SK-N-SH (cell line): ENCODE measurements at regions not wholly inside any gene's neighbourhood (a gene's known extent, or its start where the extent isn't known, plus 50 kb on each side); places are given as distances from the start of the nearest gene placed in this dataset.

Experiments
- CTCF ChIA-PET: fragments of 300-600, 350-600 bp; formaldehyde crosslinking; extraction: SDS; loops from one replicate; lab custom pipeline; 2021; lab: Yijun Ruan, JAX
- POLR2A ChIA-PET: fragments of 350-600 bp; sonication (Branson Sonifier 250); formaldehyde crosslinking; extraction: SDS; loops from one replicate; lab custom pipeline; 2020; ENCODE audit warnings: antibody characterized with exemption, inconsistent platforms; lab: Yijun Ruan, JAX
- DNase-seq: peaks from one replicate; pipeline ENCODE4 v3.0.0; 2012
- H2AFZ ChIP-seq: fragments of 200-600 bp; sonication (generic); 2 replicates; pipeline ENCODE4 v1.8.1; 2016; ENCODE audit warnings: antibody characterized with exemption, mild to moderate bottlenecking, low read depth
- H3F3A ChIP-seq: fragments of 200-600 bp; sonication (generic); replicated peaks from 2 replicates; pipeline ENCODE3; 2016; ENCODE audit warnings: antibody characterized with exemption, mild to moderate bottlenecking; ENCODE audit not compliant: insufficient read depth
- H3K27ac ChIP-seq, 2 experiments: fragments of 200-500 bp in 1 of 2; fragments of 200-600 bp in 1 of 2; sonication (Bioruptor generic) in 1 of 2; sonication (generic), shearing (Covaris generic) in 1 of 2; 2 replicates each; pipeline versions ENCODE4 v1.5.1 to v1.6.1; 2014 to 2016; ENCODE audit warnings: low read depth in 2 of 2, inconsistent platforms in 1 of 2, low read length in 1 of 2, mild to moderate bottlenecking in 1 of 2, mixed read lengths in 1 of 2
- H3K27me3 ChIP-seq: fragments of 200-600 bp; sonication (generic), shearing (Covaris generic); 2 replicates; pipeline ENCODE4 v1.6.1; 2016; ENCODE audit warnings: mixed run types; ENCODE audit not compliant: insufficient read depth
- H3K36me3 ChIP-seq, 2 experiments: fragments of 200-500 bp in 1 of 2; fragments of 200-600 bp in 1 of 2; sonication (Bioruptor generic) in 1 of 2; sonication (generic) in 1 of 2; replicated peaks in 1 of 2; 2 replicates each; pipeline versions ENCODE3 to v1.5.1; 2014 to 2016; ENCODE audit warnings: low read length in 1 of 2, mild to moderate bottlenecking in 1 of 2; ENCODE audit not compliant: insufficient read depth in 2 of 2, control insufficient read depth in 1 of 2
- H3K4me1 ChIP-seq, 2 experiments: fragments of 200-500 bp in 1 of 2; fragments of 200-600 bp in 1 of 2; sonication (Bioruptor generic) in 1 of 2; sonication (generic), shearing (Covaris generic) in 1 of 2; 2 replicates each; pipeline versions ENCODE4 v1.5.1 to v1.6.1; 2014 to 2016; ENCODE audit warnings: low read depth in 1 of 2, low read length in 1 of 2, mixed run types in 1 of 2; ENCODE audit not compliant: insufficient read depth in 2 of 2, control insufficient read depth in 1 of 2
- H3K4me2 ChIP-seq: fragments of 200-600 bp; sonication (generic), shearing (Covaris generic); 2 replicates; pipeline ENCODE4 v1.6.1; 2017; ENCODE audit warnings: mixed run types
- H3K4me3 ChIP-seq, 2 experiments: fragments of 200-500 bp in 1 of 2; fragments of 200-600 bp in 1 of 2; sonication (Bioruptor generic) in 1 of 2; sonication (generic), shearing (Covaris generic) in 1 of 2; 2 replicates each; pipeline versions ENCODE4 v1.5.1 to v1.8.1; 2014 to 2016; ENCODE audit warnings: low read depth in 2 of 2, inconsistent platforms in 1 of 2, low read length in 1 of 2, mild to moderate bottlenecking in 1 of 2, mixed read lengths in 1 of 2, moderate library complexity in 1 of 2
- H3K79me2 ChIP-seq: fragments of 200-600 bp; sonication (generic); 2 replicates; pipeline ENCODE4 v1.8.1; 2017; ENCODE audit warnings: mild to moderate bottlenecking; ENCODE audit not compliant: insufficient read depth
- H3K9ac ChIP-seq: fragments of 200-600 bp; sonication (generic); 2 replicates; pipeline ENCODE4 v1.6.1; 2017; ENCODE audit warnings: mixed run types
- H3K9me2 ChIP-seq: fragments of 200-600 bp; sonication (generic); 2 replicates; pipeline ENCODE4 v1.6.1; 2017; ENCODE audit warnings: mixed run types
- H3K9me3 ChIP-seq: fragments of 200-600 bp; sonication (generic); 2 replicates; pipeline ENCODE4 v1.6.1; 2017; ENCODE audit warnings: mixed run types, mild to moderate bottlenecking, moderate library complexity
- H4K20me1 ChIP-seq: fragments of 200-600 bp; sonication (generic); 2 replicates; pipeline ENCODE4 v1.6.1; 2017; ENCODE audit warnings: mild to moderate bottlenecking, mixed run types; ENCODE audit not compliant: insufficient read depth
- CHD2 ChIP-seq: fragments of 150-350 bp; IDR thresholded peaks from 2 replicates; pipeline ENCODE4 v1.6.1; 2018; ENCODE audit warnings: low read length; ENCODE audit not compliant: partially characterized antibody
- ELF1 ChIP-seq: IDR thresholded peaks from 2 replicates; pipeline ENCODE4 v1.4.0; 2012
- EZH2phosphoT487 ChIP-seq: fragments of 200-600 bp; sonication (generic); IDR thresholded peaks from 2 replicates; pipeline ENCODE4 v1.6.1; 2017; ENCODE audit warnings: low read depth, mixed run types, mild to moderate bottlenecking, antibody characterized with exemption, moderate library complexity, borderline replicate concordance
- FOXM1 ChIP-seq: IDR thresholded peaks from 2 replicates; pipeline ENCODE4 v1.4.0; 2012; ENCODE audit warnings: low read depth, mild to moderate bottlenecking
- MEF2A ChIP-seq: IDR thresholded peaks from 2 replicates; pipeline ENCODE4 v1.4.0; 2012; ENCODE audit warnings: low read depth, borderline replicate concordance
- MXI1 ChIP-seq: IDR thresholded peaks from 2 replicates; pipeline ENCODE4 v1.6.1; 2012; ENCODE audit warnings: mild to moderate bottlenecking, low read depth, low read length, improper control_type of control experiment
- RAD21 ChIP-seq: IDR thresholded peaks from 2 replicates; pipeline ENCODE4 v1.6.1; 2012; ENCODE audit warnings: mild to moderate bottlenecking, low read length
- RCOR1 ChIP-seq: fragments of 150-350 bp; IDR thresholded peaks from 2 replicates; pipeline ENCODE4 v1.6.1; 2017; ENCODE audit warnings: antibody characterized with exemption, low read length
- RXRA ChIP-seq: IDR thresholded peaks from 2 replicates; pipeline ENCODE4 v1.4.0; 2012; ENCODE audit warnings: low read depth, mild to moderate bottlenecking, borderline replicate concordance
- SIN3A ChIP-seq: IDR thresholded peaks from 2 replicates; pipeline ENCODE4 v1.6.1; 2012; ENCODE audit warnings: low read depth, mild to moderate bottlenecking, low read length, moderate library complexity, borderline replicate concordance
- TAF1 ChIP-seq: IDR thresholded peaks from 2 replicates; pipeline ENCODE4 v1.6.1; 2012; ENCODE audit warnings: low read depth, mild to moderate bottlenecking, low read length, moderate library complexity, borderline replicate concordance
- TEAD4 ChIP-seq: IDR thresholded peaks from 2 replicates; pipeline ENCODE4 v1.4.0; 2012; ENCODE audit warnings: mild to moderate bottlenecking, borderline replicate concordance; ENCODE audit not compliant: insufficient read depth
- YY1 ChIP-seq: IDR thresholded peaks from 2 replicates; pipeline ENCODE4 v1.4.0; 2012; ENCODE audit warnings: low read depth, mild to moderate bottlenecking
- WGBS: methylation state at CpG from one replicate; pipeline ENCODE4 v1.1.6; 2017; ENCODE audit warnings: low lambda C conversion rate; 5-methylcytosine and 5-hydroxymethylcytosine counted together
- TF ChIP-seq, protein P1 (sequence below): IDR thresholded peaks from 2 replicates; pipeline ENCODE4 v1.6.1; 2012; ENCODE audit warnings: mild to moderate bottlenecking, low read depth, low read length, moderate library complexity
- TF ChIP-seq, protein P2 (sequence below): fragments of 150-350 bp; IDR thresholded peaks from 2 replicates; pipeline ENCODE4 v1.6.1; 2016; ENCODE audit warnings: mild to moderate bottlenecking, low read depth, low read length

DNA sequence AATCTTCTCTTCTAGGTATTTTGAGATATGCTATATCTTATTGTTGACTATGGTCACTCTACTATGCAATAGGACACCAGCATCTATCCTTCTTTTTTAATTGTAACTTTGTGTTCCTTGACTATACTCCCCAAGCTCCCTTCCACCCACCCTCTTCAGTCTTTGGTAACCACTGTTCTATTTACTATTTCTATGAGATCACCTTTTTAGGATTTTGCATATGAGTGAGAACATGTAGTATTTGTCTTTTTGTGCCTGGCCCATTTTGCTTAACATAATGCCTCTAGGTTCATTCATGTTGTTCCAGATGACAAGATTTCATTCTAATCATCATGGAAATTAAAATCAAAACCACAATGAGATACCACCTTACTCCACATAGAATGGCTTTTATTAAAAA is 63.3 kb upstream of the BANK1 start:
- ChIA-PET CTCF (no interaction called here), POLR2A (no interaction called here)
- no peaks in the 10 kb centered on the region for H3F3A ChIP-seq

DNA sequence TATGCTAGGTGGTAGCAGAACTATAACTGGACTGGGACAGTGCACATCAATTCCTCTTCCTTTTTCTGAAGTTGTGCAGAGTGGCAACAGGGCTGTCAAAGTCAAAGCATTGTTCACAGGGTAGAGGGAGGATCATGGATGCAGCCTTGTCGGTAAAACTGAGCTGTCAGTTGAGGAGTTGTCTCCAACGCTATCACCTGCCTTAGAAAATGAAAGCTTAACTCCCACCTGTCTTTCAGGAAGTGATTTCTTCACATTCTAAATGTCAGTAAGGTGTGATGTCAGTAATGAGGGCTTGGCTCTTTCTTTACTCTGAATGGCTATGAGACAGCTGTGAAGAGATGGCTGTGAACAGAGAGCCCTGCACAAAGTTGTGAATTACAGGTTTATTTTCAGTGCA is 66.4 kb upstream of the BANK1 start:
- Histone ChIP-seq H3K9me3 (no peaks in the 10 kb centered on the region), H3K4me3 (no peak overlapping the region), H4K20me1 (no peaks in the 10 kb centered on the region), H3K9me2 (no peaks in the 10 kb centered on the region), H3F3A (no peaks in the 10 kb centered on the region), H3K79me2 (no peaks in the 10 kb centered on the region), H3K9ac (no peak overlapping the region), H3K27ac (no peak overlapping the region), H3K36me3 (no peaks in the 10 kb centered on the region), H2AFZ (no peak overlapping the region), H3K4me2 (no peak overlapping the region), H3K27me3 (no peaks in the 10 kb centered on the region), H3K4me1 (no peaks in the 10 kb centered on the region; a peak in 1 of 4 replicates)
- WGBS, result 100% methylated on average over 2 of the region's 2 CpGs
- DNase-seq, result no peak
- ChIA-PET CTCF (no interaction called here), POLR2A (no interaction called here)
- TF ChIP-seq, protein P1, sequence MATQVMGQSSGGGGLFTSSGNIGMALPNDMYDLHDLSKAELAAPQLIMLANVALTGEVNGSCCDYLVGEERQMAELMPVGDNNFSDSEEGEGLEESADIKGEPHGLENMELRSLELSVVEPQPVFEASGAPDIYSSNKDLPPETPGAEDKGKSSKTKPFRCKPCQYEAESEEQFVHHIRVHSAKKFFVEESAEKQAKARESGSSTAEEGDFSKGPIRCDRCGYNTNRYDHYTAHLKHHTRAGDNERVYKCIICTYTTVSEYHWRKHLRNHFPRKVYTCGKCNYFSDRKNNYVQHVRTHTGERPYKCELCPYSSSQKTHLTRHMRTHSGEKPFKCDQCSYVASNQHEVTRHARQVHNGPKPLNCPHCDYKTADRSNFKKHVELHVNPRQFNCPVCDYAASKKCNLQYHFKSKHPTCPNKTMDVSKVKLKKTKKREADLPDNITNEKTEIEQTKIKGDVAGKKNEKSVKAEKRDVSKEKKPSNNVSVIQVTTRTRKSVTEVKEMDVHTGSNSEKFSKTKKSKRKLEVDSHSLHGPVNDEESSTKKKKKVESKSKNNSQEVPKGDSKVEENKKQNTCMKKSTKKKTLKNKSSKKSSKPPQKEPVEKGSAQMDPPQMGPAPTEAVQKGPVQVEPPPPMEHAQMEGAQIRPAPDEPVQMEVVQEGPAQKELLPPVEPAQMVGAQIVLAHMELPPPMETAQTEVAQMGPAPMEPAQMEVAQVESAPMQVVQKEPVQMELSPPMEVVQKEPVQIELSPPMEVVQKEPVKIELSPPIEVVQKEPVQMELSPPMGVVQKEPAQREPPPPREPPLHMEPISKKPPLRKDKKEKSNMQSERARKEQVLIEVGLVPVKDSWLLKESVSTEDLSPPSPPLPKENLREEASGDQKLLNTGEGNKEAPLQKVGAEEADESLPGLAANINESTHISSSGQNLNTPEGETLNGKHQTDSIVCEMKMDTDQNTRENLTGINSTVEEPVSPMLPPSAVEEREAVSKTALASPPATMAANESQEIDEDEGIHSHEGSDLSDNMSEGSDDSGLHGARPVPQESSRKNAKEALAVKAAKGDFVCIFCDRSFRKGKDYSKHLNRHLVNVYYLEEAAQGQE, result no peak
- TF ChIP-seq CHD2, result no peak
- no peak for TF ChIP-seq SIN3A
- no peak for TF ChIP-seq MEF2A
- no peak for TF ChIP-seq YY1
- no peak for TF ChIP-seq FOXM1
- TF ChIP-seq, protein P2, sequence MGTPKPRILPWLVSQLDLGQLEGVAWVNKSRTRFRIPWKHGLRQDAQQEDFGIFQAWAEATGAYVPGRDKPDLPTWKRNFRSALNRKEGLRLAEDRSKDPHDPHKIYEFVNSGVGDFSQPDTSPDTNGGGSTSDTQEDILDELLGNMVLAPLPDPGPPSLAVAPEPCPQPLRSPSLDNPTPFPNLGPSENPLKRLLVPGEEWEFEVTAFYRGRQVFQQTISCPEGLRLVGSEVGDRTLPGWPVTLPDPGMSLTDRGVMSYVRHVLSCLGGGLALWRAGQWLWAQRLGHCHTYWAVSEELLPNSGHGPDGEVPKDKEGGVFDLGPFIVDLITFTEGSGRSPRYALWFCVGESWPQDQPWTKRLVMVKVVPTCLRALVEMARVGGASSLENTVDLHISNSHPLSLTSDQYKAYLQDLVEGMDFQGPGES, result no peak
- no peak for TF ChIP-seq TEAD4
- no peak for TF ChIP-seq RAD21
- no peak for TF ChIP-seq ELF1
- no peak for TF ChIP-seq MXI1
- no peak for TF ChIP-seq RCOR1
- no peak for TF ChIP-seq RXRA
- TF ChIP-seq TAF1, result no peak
- TF ChIP-seq EZH2phosphoT487, result no peak

More for the DNA sequence above, 63.3 kb upstream of the BANK1 start:
- Histone ChIP-seq H4K20me1 (no peaks in the 10 kb centered on the region), H3K27ac (no peak overlapping the region), H3K79me2 (no peaks in the 10 kb centered on the region), H3K27me3 (no peaks in the 10 kb centered on the region), H3K4me3 (no peak overlapping the region), H3K9ac (no peak overlapping the region)
- TF ChIP-seq, protein P1, result no peak
- no peak for TF ChIP-seq RCOR1
- TF ChIP-seq, protein P2, result no peak
- TF ChIP-seq, all 33 proteins: peak for 0
- Histone ChIP-seq H3K9me2 (no peaks in the 10 kb centered on the region), H3K4me2 (no peak overlapping the region), H3K36me3 (no peaks in the 10 kb centered on the region), H3K4me1 (no peaks in the 10 kb centered on the region; a peak in 1 of 4 replicates), H2AFZ (no peak overlapping the region), H3K9me3 (no peaks in the 10 kb centered on the region)
- no peak for DNase-seq
